ENCODE measurements at regions not wholly inside any gene's neighbourhood (a gene's known extent, or its start where the extent isn't known, plus 50 kb on each side); places are given as distances from the start of the nearest gene placed in this dataset.

DNA sequence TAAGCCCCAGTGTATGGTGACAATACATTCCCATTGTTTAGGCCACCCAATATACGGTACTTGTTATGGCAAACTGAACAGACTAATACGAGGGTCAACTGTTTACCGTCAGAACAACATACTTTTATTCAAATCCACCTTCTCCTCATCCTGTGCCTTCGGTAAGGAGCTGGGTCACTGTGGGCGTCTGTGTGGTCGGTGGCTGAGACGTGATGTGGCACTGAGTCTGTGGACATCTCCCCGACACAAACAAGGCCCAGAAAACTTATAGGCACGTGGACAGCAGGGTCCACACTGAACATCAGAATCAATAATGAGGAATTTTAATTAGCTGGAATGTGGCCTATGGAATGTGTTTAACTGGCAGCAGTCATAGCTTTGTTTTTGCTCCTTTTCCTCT lies 154.3 kb upstream of the IRX2 start:
- H3K4me1 Mint-ChIP-seq (ENCODE audit: unreplicated experiment), result peaks cover 4% of the 10 kb centered on the region
- no peaks in the 10 kb centered on the region for H3K36me3 Mint-ChIP-seq
- peaks cover 3% of the 10 kb centered on the region for H3K27me3 Mint-ChIP-seq
- TF ChIP-seq, protein P1, sequence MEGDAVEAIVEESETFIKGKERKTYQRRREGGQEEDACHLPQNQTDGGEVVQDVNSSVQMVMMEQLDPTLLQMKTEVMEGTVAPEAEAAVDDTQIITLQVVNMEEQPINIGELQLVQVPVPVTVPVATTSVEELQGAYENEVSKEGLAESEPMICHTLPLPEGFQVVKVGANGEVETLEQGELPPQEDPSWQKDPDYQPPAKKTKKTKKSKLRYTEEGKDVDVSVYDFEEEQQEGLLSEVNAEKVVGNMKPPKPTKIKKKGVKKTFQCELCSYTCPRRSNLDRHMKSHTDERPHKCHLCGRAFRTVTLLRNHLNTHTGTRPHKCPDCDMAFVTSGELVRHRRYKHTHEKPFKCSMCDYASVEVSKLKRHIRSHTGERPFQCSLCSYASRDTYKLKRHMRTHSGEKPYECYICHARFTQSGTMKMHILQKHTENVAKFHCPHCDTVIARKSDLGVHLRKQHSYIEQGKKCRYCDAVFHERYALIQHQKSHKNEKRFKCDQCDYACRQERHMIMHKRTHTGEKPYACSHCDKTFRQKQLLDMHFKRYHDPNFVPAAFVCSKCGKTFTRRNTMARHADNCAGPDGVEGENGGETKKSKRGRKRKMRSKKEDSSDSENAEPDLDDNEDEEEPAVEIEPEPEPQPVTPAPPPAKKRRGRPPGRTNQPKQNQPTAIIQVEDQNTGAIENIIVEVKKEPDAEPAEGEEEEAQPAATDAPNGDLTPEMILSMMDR (conservative IDR thresholded peaks at IDR 0.05), result no peak
- DNase-seq (ENCODE audit: extremely low spot score, unreplicated experiment), result no peak
- no peak overlapping the region for H3K4me3 Mint-ChIP-seq
- no peaks in the 10 kb centered on the region for H3K9me3 Mint-ChIP-seq
- no peak overlapping the region for H3K27ac Mint-ChIP-seq

DNA sequence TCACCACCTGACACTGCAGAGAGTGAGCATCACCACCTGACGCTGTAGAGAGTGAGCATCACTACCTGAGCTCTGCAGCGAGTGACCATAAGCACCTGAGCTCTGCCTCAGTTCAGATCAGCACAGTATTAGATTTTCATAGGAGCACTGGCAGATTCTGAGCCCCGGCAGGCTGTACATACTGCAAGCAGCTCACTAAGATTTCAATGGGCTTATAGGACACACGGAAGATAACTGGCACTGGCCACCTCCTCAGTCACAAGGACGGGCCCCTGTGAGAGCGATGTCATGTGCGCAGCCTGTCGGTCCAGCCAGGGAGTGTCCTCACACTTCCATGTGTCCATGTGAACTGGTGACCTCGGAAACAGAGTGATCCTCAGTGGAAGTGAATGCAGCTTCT lies 153.5 kb upstream of the IRX2 start:
- peak; percentile 59 for DNase-seq (ENCODE audit: extremely low spot score, unreplicated experiment)

DNA sequence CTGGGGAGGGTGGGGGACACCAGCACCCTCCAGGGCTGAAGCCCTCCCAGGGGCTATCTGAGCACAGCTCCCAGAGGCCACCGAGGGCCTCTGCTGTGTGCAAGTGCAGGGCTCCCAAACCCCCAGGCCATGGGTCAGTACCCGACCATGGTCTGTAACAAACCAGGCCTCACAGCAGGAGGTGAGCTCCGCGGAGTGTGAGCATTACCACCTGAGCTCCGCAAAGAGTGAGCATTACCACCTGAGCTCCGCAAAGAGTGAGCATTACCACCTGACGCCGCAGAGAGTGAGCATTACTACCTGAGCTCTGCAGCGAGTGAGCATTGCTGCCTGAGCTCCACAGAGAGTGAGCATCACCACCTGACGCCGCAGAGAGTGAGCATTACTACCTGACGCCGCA lies 152.9 kb upstream of the IRX2 start:
- Mint-ChIP-seq H3K27me3 (peaks cover 3% of the 10 kb centered on the region), H3K27ac (no peak overlapping the region), H3K4me1 (ENCODE audit: unreplicated experiment) (peaks cover 4% of the 10 kb centered on the region), H3K36me3 (no peaks in the 10 kb centered on the region), H3K9me3 (no peaks in the 10 kb centered on the region), H3K4me3 (no peak overlapping the region)
- TF ChIP-seq, protein P1 (conservative IDR thresholded peaks at IDR 0.05), result no peak
- DNase-seq (ENCODE audit: extremely low spot score, unreplicated experiment), result peak; percentile 53

More for the DNA sequence above, 153.5 kb upstream of the IRX2 start:
- peaks cover 3% of the 10 kb centered on the region for H3K27me3 Mint-ChIP-seq
- H3K36me3 Mint-ChIP-seq, result no peaks in the 10 kb centered on the region
- no peak overlapping the region for H3K27ac Mint-ChIP-seq
- H3K9me3 Mint-ChIP-seq, result no peaks in the 10 kb centered on the region
- TF ChIP-seq, protein P1 (conservative IDR thresholded peaks at IDR 0.05), result no peak
- H3K4me1 Mint-ChIP-seq (ENCODE audit: unreplicated experiment), result peaks cover 4% of the 10 kb centered on the region
- no peak overlapping the region for H3K4me3 Mint-ChIP-seq

DNA sequence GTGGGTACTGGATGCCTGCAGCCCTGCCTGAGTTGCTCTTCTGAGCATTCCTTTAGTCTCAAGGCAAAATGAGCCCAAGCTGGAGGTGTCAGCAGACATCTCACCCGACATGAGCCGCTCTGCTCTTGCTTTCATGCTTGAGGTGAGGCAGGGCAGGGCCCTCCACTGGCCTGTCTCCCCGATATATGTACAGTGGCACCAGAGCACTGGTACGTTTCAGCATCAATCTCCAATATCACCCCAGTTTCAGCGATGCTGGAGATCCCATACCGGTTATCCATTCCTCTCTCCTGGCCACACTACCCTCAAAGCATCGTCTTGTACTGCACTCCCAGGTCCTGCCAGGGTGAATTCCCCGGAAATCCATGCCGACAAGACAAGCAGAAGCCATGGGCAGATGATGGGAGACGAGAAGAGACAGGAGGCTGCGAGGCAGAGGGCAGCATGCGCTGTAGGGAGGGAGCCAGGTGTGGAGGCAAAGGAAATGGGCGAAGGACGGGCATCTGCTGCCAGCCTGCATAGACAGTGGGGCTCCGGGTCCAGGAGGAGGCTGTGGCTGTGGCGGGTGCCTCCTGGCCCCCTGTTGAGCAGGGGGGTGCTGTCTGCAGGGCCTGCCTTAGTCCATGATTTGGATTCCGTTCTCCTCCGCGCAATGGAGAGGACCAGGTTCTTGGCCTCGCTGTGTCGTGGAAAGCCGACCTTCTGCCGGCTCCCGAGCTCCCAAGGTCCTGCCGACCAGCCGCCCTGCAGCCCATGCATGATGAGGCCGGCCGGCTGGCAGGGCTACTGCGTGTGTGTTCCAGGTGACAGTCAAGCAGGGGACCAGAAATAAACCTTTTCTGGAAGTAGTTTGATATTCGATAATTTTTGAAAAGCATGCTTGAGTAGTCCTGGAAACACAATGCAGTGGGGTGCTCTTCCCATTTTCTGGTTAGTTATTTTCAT lies 152.2 kb upstream of the IRX2 start:
- H3K4me3 Mint-ChIP-seq, result no peak overlapping the region
- peak; percentile 56 for DNase-seq (ENCODE audit: extremely low spot score, unreplicated experiment)
- TF ChIP-seq, protein P1 (conservative IDR thresholded peaks at IDR 0.05), result no peak
- H3K4me1 Mint-ChIP-seq (ENCODE audit: unreplicated experiment), result peaks cover 4% of the 10 kb centered on the region
- H3K27ac Mint-ChIP-seq, result no peak overlapping the region
- H3K36me3 Mint-ChIP-seq, result no peaks in the 10 kb centered on the region
- H3K9me3 Mint-ChIP-seq, result no peaks in the 10 kb centered on the region
- peaks cover 3% of the 10 kb centered on the region for H3K27me3 Mint-ChIP-seq

DNA sequence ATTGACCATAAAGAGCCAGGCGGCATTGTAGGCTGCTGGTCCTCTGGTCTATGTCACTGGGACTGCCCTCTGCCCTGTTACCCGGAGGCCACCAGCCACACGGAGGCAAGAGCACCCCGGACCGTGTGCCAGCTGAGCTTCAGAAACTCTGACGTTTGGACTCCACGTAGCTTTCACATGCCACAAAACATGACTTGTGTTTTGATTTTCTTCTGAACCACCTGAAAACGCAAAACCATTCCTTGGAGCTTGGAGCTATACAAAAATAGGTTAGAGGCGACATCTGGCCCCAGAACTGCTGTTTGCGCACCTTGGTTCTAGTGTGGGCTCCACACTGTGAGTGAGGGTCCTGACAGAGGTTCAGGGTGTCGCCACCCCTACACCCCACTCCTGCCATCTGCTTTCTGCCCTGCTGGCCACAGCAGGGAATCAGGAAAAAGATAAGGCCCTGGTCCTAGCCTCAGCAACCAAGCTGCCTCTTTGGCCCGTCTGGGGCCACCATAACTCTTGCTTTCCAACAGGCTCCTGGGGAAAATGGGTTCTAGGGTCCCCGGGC lies 151.3 kb upstream of the IRX2 start:
- no peak overlapping the region for H3K4me3 Mint-ChIP-seq
- H3K27me3 Mint-ChIP-seq, result peaks cover 3% of the 10 kb centered on the region
- TF ChIP-seq, protein P1 (conservative IDR thresholded peaks at IDR 0.05), result no peak
- H3K9me3 Mint-ChIP-seq, result no peaks in the 10 kb centered on the region
- peak; percentile 56 for DNase-seq (ENCODE audit: extremely low spot score, unreplicated experiment)
- no peak overlapping the region for H3K27ac Mint-ChIP-seq
- peaks cover 4% of the 10 kb centered on the region for H3K4me1 Mint-ChIP-seq (ENCODE audit: unreplicated experiment)
- no peaks in the 10 kb centered on the region for H3K36me3 Mint-ChIP-seq

All from type B pancreatic cell (in vitro differentiated cells).